Smooth muscle cell (in vitro differentiated cells): ENCODE measurements at regions not wholly inside any gene's neighbourhood (a gene's known extent, or its start where the extent isn't known, plus 50 kb on each side); places are given as distances from the start of the nearest gene placed in this dataset.

Experiments
- DNase-seq: peaks from one replicate; lab custom pipeline; 2025; ENCODE audit not compliant: unreplicated experiment; lab: John Stamatoyannopoulos, UW
- H2AFZ ChIP-seq: fragments of 200-600 bp; sonication (generic); 2 replicates; pipeline ENCODE4 v1.6.0; 2016; ENCODE audit warnings: antibody characterized with exemption, low read depth, mild to moderate bottlenecking
- H3F3A ChIP-seq: fragments of 200-600 bp; sonication (generic); 2 replicates; pipeline ENCODE4 v1.6.0; 2017; ENCODE audit warnings: antibody characterized with exemption, low read depth
- H3K27ac ChIP-seq: fragments of 200-600 bp; sonication (generic); 2 replicates; pipeline ENCODE4 v1.5.1; 2016; ENCODE audit warnings: low read depth, mild to moderate bottlenecking
- H3K27me3 ChIP-seq: fragments of 200-600 bp; sonication (generic); 2 replicates; pipeline ENCODE4 v1.6.1; 2016; ENCODE audit warnings: low read depth, mild to moderate bottlenecking
- H3K36me3 ChIP-seq: fragments of 200-600 bp; sonication (generic); 2 replicates; pipeline ENCODE4 v1.5.1; 2016; ENCODE audit warnings: low read depth
- H3K4me1 ChIP-seq: fragments of 200-600 bp; sonication (generic); 2 replicates; pipeline ENCODE4 v1.5.1; 2016; ENCODE audit warnings: low read depth
- H3K4me2 ChIP-seq: fragments of 200-600 bp; sonication (generic); 2 replicates; pipeline ENCODE4 v1.6.0; 2016; ENCODE audit warnings: mild to moderate bottlenecking
- H3K4me3 ChIP-seq: fragments of 200-600 bp; sonication (generic); 2 replicates; pipeline ENCODE4 v1.5.1; 2016; ENCODE audit warnings: mild to moderate bottlenecking
- H3K79me2 ChIP-seq: fragments of 200-600 bp; sonication (generic); 2 replicates; pipeline ENCODE4 v1.6.0; 2016; ENCODE audit warnings: low read depth, mild to moderate bottlenecking
- H3K9ac ChIP-seq: fragments of 200-600 bp; sonication (generic); 2 replicates; pipeline ENCODE4 v1.6.0; 2016; ENCODE audit warnings: low read depth
- H3K9me3 ChIP-seq: fragments of 200-600 bp; sonication (generic); replicated peaks from 2 replicates; pipeline ENCODE4 v1.5.1; 2016; ENCODE audit warnings: low read depth
- H4K20me1 ChIP-seq: fragments of 200-600 bp; sonication (generic); 2 replicates; pipeline ENCODE4 v1.6.0; 2016; ENCODE audit warnings: low read depth
- WGBS: methylation state at CpG from one replicate; pipeline ENCODE4 v1.1.7; 2016; ENCODE audit warnings: low lambda C conversion rate; 5-methylcytosine and 5-hydroxymethylcytosine counted together
- TF ChIP-seq, protein P1 (sequence below): fragments of 200-600 bp; sonication (generic); IDR thresholded peaks from 2 replicates; pipeline ENCODE4 v1.5.1; 2017; ENCODE audit warnings: borderline replicate concordance, mild to moderate bottlenecking, antibody characterized with exemption; ENCODE audit not compliant: insufficient read depth, poor library complexity, severe bottlenecking

DNA sequence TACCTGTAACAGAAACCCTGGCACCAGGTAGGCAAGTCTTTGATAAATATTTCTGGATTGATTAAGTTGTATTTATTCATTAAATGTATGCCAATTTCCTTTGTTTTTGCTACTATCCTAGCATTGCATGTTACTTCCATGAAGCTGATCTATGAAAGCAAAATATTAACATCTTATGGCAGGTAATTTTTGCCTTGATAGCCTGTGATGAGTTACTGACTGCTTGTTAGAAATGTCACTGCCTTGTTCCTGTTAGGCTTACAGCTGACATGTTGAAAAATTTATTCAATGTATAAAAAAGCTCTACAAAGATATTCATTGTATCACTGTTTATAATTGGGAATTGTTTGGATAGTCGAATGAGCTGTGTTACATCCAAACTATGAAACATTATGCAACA, 830.1 kb downstream of the TUSC7 start:
- Histone ChIP-seq H3K36me3 (no peaks in the 10 kb centered on the region), H3K79me2 (no peaks in the 10 kb centered on the region), H3K27me3 (no peaks in the 10 kb centered on the region), H3K4me2 (no peak overlapping the region), H3K4me1 (no peaks in the 10 kb centered on the region), H3F3A (no peaks in the 10 kb centered on the region), H3K9ac (no peak overlapping the region), H3K4me3 (no peak overlapping the region), H2AFZ (no peak overlapping the region), H3K27ac (no peak overlapping the region), H3K9me3 (no peaks in the 10 kb centered on the region), H4K20me1 (no peaks in the 10 kb centered on the region)
- 85% methylated on average over 1 of the region's 1 CpG for WGBS
- TF ChIP-seq, protein P1, sequence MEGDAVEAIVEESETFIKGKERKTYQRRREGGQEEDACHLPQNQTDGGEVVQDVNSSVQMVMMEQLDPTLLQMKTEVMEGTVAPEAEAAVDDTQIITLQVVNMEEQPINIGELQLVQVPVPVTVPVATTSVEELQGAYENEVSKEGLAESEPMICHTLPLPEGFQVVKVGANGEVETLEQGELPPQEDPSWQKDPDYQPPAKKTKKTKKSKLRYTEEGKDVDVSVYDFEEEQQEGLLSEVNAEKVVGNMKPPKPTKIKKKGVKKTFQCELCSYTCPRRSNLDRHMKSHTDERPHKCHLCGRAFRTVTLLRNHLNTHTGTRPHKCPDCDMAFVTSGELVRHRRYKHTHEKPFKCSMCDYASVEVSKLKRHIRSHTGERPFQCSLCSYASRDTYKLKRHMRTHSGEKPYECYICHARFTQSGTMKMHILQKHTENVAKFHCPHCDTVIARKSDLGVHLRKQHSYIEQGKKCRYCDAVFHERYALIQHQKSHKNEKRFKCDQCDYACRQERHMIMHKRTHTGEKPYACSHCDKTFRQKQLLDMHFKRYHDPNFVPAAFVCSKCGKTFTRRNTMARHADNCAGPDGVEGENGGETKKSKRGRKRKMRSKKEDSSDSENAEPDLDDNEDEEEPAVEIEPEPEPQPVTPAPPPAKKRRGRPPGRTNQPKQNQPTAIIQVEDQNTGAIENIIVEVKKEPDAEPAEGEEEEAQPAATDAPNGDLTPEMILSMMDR = no peak
- DNase-seq = no peak

DNA sequence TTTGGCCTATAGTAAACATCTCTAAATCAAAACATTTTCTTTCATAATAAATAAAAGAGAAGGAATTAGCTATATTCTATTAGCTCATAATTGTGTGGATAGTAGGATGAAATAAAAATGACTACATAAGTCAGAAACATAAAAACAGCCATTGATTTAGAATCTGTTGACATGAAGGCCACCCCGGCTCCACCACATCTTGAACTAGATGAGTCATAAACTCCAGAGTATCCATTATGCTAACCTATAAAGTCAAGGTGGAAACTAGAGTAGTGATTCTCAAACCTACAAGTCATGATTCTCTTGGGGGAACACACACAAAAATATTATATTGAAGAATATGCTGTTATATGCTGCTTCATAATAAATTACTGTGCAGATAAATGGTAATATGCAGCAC, 831.0 kb downstream of the TUSC7 start:
- Histone ChIP-seq H3K4me2 (no peak overlapping the region), H3K4me1 (no peaks in the 10 kb centered on the region), H3K27me3 (no peaks in the 10 kb centered on the region), H2AFZ (no peak overlapping the region), H3K27ac (no peak overlapping the region), H3F3A (no peaks in the 10 kb centered on the region), H3K9ac (no peak overlapping the region), H3K36me3 (no peaks in the 10 kb centered on the region), H3K9me3 (no peaks in the 10 kb centered on the region), H3K4me3 (no peak overlapping the region), H3K79me2 (no peaks in the 10 kb centered on the region), H4K20me1 (no peaks in the 10 kb centered on the region)
- TF ChIP-seq, protein P1 = no peak
- WGBS = 55% methylated on average over 1 of the region's 1 CpG
- DNase-seq = no peak

DNA sequence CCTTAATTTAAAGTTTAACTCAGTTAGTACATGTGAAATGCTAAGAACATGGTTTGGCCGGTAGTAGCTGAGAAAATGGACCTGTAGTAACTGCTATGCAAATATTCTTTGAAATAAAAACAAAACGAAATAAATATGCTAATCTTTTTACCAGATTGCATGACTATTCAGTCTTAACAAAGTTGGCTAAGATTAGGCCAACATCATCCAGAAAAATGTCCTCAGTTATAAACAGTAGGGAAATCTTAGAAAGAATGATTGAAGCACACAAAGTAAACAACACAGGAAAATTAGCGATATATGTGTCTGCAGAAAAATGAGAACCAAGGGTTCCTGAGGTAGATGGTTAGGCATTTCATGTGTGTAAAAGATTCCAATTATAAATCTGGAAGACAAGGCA, 832.1 kb downstream of the TUSC7 start:
- Histone ChIP-seq H3K4me2 (no peak overlapping the region), H3K9me3 (no peaks in the 10 kb centered on the region), H3K27ac (no peak overlapping the region), H3K4me1 (no peaks in the 10 kb centered on the region), H3K9ac (no peak overlapping the region), H4K20me1 (no peaks in the 10 kb centered on the region), H3K36me3 (no peaks in the 10 kb centered on the region), H3K4me3 (no peak overlapping the region), H3K27me3 (no peaks in the 10 kb centered on the region), H3K79me2 (no peaks in the 10 kb centered on the region), H2AFZ (no peak overlapping the region), H3F3A (no peaks in the 10 kb centered on the region)
- WGBS = 89% methylated on average over 3 of the region's 3 CpGs
- TF ChIP-seq, protein P1 = no peak
- no peak for DNase-seq

DNA sequence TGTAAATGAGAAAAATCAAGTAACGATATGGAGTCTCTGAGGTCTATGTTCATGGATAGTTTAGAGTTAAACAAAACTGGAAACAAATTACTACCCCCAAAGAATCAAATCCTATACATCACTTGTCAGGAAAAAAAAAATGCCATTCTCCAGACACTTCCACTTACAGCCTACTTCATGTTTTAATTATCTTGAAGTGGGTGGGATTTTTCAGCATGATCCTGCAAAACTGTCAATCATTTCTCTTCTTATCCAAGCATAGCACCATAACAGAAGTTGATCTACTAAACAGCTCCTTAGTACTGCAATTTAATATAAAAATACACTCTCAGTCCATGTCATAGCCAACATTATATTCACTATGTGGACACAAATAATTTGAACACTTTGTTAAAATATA, 833.9 kb downstream of the TUSC7 start:
- Histone ChIP-seq H3K9me3 (no peaks in the 10 kb centered on the region), H2AFZ (no peak overlapping the region), H3K4me3 (no peak overlapping the region), H3K79me2 (no peaks in the 10 kb centered on the region), H4K20me1 (no peaks in the 10 kb centered on the region), H3K36me3 (no peaks in the 10 kb centered on the region), H3F3A (no peaks in the 10 kb centered on the region), H3K9ac (no peak overlapping the region), H3K4me2 (no peak overlapping the region), H3K4me1 (no peaks in the 10 kb centered on the region), H3K27ac (no peak overlapping the region), H3K27me3 (no peaks in the 10 kb centered on the region)
- TF ChIP-seq, protein P1 = no peak
- no peak for DNase-seq
- WGBS = 93% methylated on average over 1 of the region's 1 CpG
